HS-5 (cell line): ENCODE measurements at regions not wholly inside any gene's neighbourhood (a gene's known extent, or its start where the extent isn't known, plus 50 kb on each side); places are given as distances from the start of the nearest gene placed in this dataset.
"Not testable (repeated sequence)": the region's sequence is repeated elsewhere in the genome, so short reads cannot be mapped to it uniquely, and the experiment has no call there.

ENCODE experiments used
- DNase-seq: peaks from one replicate; pipeline ENCODE4 v3.0.0-alpha.2; 2012; ENCODE audit warnings: low read depth

DNA sequence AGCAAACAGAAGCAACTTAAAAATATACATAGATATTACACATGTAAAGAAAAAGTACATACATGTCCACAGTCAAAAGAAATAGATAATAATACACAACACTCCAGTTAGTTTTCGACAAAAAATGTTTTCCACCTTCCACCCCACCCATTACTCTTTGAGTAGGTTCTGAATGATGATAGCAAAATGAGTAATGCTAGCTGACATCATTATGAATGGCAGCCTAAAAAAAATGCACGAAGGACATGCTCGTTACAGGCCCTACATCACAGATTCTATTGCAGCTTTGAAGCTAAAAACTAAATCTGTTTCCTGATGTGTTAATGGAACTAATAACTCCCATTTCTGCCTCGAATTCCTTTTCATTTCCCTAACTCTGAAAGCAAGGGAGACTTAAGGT lies 578.7 kb upstream of the NETO1 start:
- no peak for DNase-seq

- DNase-seq = no peak
These were observed 563.8 kb upstream of the NETO1 start for GRCh38 chr18:73431620-73432019.

DNA sequence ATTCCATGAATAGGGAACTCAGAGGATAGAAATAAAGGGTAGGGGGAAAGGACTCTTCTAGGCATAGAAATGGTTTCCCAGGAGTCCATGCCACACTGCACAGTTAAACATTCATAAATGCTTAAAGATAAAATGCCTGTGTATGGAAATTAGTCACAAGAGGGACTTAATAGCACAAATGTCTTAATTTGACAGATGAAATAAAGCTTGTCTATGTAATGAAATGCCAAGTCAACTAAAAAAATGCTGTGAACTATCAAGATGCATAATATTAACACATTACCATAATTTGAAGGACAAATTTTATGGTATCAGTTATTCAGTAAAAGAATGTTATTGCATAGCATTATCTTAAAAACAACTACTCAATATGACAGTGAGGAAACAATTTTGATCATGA lies 553.2 kb upstream of the NETO1 start:
- DNase-seq = no peak

- DNase-seq = no peak
These were observed 551.7 kb upstream of the NETO1 start for GRCh38 chr18:73419531-73419930.

GRCh38 chr18:73414598-73414997 lies 546.8 kb upstream of the NETO1 start:
- no peak for DNase-seq

DNA sequence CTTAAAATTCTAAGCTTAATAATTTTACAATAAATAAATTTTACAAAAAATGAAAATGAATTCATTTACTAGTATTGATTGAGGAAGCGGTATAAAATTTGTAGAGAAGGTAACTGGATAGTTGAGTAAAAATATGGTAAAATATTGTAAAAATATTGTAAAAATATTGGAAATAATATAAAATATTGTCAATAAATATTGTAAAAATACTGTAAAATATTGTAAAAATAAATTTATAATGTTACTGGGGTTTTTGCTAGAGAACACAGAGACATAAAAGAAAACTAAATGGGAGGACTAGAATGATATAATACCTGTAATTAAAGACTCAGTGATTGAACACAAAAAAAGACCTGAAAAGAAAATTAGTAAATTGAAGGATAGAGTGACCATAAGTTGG lies 546.3 kb upstream of the NETO1 start:
- no peak for DNase-seq

DNA sequence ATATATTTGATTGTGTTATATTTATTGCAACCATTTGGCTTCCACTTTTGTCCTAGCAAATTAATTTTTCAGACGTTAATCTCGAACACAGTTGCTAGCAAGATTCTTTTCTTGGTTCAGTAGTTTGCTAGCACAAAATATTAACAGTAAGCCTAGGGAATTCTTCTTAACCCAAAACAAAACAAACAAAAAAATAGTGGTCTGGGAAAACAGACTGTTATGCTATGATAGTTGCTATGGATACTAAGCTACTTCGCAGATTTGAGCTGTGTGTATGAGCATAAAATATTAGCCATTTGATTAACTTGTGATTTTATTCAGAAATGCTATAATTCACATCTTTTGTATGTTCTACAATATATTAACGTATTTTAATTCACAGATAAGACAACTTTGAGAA lies 541.5 kb upstream of the NETO1 start:
- no peak for DNase-seq

- DNase-seq = no peak
These were observed 540.7 kb upstream of the NETO1 start for GRCh38 chr18:73408469-73408868.

- DNase-seq = no peak
These were observed 539.7 kb upstream of the NETO1 start for GRCh38 chr18:73407506-73407905.

DNA sequence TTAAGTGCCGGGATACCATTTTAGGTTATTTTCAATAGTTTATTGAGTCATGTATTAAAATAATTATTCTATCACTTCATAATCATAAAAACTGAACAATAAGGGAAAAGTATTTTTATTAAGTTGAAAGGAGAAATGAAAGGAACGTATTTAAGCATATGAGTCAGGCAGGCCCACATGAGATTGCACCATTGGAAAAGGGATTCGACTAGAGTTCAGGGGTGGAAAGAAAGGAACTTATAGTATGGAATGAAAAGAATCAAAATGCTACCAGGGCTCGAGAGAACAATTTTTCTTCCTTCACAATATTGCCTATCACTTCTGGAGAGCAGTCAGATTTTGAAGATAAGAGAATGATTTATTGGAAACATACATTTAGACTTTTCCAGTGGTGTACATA lies 516.5 kb upstream of the NETO1 start:
- DNase-seq = no peak

DNA sequence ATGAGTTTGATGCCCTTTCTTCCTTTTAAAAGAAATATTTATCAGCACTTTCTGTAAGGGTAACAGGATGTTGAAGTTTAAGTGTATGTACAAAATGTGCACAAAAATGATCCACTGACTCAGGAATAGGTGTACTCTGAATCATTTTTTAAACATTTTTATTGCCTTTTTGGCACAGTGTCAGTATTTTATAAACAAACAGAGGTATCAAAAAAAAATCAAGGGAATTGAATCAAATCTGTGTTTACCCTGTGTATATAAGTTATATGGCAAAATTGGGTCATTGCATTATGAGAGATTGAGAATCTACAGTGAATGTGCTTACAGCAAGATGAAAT lies 513.9 kb upstream of the NETO1 start:
- no peak for DNase-seq

DNA sequence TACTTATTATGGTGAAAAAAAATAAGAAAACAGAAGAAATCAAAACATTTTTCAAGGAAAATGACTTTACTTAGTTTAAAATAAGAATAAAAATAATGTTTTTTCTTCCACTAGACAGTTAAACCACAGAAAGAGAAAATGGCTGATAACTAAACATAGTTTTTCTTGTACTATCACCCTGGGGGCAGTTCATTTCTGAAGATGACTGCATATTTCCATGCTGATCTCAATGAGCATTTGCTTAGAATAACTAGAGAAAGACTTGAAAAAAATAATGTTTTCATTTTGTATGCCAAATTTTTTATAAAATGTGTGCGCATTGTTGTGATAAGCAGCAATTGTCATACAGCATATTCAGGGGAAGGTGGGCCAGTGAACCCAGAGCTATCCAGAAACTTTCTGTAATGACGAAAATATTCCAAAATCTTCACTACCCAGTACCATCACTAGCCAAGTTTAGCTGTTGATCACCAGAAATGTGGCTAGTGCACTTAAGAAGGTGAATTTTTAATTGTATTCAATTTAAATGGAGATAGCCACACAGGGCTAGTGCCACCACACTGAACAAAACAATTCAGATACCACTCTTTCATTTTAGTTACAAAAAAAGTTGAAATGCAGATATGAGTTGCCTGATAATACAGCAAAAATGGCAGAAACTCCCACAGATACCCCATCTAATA lies 513.4 kb upstream of the NETO1 start:
- DNase-seq = no peak

DNA sequence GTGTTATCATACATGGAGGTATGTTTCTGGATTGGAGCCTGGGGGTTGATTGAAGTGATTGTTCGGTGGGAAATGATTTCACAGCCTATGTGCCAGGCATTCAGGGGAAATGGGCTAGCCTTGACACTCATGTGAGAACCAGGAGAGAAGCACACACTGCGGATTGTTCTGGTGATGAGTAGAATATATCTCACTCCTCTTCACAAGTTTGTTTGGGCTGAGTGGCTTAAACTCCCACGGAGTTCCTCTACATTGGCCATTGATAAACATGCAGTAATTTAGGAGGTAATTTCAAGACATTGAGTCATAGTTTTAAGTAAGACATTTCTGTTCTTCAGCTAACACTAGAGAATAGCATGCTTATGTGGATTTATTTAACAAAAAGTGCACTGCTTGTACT lies 498.9 kb upstream of the NETO1 start:
- DNase-seq = no peak

DNA sequence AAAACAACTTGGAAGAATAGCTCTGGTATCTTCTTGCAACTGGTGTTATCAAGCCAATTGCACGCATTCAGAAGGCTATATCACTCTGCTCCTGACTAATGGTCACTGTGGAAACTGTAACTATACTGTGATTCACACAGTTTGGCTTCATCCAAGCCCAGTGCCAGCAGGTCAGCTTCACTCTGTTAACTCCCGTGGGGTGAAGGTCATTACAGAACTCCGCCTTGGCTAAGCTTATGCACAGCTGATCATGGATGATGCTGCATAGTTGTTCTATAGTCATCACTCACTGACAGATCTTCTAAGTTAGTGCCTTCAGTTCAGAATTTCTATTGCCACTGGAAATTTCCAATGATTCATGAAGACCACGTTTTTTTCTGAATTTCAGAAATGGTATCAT lies 497.2 kb upstream of the NETO1 start:
- DNase-seq = peak; percentile 39

DNA sequence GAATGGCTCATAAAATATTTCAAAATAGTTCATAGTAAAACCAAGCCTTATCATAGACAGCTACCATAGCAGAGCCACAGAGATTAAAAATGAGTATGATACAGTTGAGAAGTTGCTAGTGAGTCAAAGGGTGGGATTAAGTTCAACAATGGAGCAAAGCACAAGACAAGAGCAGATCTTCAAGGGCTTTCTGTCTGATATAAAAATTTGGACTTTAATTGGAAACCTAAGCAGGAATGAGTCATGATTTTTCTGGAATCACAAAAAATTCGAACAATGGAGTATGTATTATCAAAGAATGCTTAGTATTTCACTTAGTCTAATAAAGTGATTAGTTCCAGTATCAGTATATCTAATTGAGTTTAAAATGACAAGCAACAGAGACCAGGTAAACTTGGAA lies 487.3 kb upstream of the NETO1 start:
- no peak for DNase-seq

GRCh38 chr18:73352546-73352945 lies 484.8 kb upstream of the NETO1 start:
- no peak for DNase-seq

DNA sequence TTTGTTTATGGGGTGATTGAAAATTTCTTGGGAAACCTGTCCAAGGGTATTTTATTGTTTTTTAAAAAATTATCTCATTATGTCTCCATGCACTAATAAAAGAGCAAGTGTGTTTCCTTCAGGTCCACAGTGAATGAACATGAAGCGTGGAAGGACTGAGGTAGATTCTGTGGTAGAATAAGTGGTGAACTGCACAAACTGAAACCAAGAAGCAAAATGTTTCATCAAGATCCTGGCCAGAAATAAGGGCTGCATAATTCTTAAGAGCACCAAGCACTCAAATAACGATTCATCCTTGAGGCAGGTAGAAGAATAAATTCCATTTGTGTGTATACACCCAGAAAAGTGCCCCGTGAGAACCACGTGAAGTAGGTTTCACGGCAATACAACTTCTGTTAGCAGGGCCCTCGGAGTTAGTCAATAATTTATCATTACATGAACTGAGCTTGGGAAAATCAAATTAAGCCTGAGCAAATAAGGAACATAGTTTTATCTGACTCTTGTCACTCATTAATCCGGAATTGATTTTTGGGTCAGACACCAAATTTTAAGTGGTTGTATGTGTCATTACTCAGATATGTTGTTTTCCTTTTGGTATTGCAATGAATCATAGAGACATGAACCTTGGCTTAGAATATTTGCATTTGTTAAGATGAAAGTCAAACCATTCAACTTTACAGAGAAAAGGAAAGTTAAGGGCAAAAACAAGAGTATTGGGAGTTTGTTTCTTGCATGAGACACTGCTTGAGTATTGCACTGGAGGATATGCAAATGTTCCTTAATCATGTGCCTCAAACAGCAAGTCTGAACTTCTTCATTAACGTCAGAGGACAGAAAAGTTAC lies 472.6 kb upstream of the NETO1 start:
- DNase-seq = peak; percentile 24

DNA sequence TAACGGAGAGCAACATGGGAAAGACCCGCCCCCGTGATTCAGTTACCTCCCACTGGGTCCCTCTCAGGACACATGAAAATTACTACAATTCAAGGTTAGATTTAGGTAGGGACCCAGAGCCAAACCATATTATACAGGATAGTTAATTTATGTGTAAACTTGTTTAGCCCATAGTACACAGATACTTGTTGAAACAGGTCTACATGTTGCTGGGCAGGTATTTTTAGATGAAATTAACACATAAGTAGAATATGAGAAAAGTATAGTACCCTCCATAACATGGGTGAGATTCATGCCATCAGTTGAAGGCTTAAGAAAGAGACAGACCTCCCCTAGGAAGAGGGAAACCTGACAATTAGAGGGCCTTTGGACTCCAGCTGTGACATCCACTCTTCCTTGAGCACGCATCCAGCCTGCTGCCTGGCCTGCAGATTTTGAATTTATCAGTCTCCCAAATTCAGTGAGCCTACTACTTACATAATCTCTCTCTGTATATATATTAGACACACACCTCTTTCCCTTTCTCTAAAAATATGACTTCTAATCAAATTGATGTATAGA lies 463.5 kb upstream of the NETO1 start:
- no peak for DNase-seq

GRCh38 chr18:73330106-73330505 lies 462.3 kb upstream of the NETO1 start:
- not testable (repeated sequence) for DNase-seq

GRCh38 chr18:73324187-73324831 lies 456.5 kb upstream of the NETO1 start:
- DNase-seq = not testable (repeated sequence)

DNA sequence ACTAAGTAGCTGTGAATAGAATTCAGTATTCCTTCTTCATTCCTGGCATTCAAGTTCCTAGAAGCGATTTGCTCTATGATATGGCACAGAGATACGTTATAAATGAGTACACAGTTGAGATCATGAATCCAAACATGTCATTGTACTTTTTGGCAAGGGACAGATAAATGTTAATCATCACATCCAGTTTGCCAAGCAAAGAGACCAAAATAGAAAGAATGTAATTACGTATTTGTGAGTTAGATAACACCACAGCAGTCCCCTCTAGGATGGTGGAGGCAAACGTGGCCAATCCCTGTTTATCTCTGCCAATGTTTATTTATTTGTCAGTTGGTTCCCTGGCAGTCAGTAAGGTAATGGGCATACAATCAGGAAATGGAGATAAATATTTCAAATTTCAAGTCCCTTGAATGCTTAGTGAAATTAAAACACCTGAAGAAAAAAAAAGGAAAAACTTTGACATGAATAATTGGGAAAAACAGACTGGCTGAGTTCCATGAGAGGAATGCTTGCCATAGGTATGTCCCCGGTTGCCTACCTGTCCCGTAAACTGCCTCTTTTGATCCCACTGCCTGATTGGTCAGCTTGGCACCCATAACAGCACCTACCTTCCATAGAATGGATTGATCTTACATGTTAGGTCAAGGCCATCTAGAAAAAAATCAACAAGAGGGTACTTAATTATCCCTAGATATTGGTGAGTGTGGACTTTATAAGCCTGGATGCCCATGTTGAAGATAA lies 451.1 kb upstream of the NETO1 start:
- DNase-seq = no peak

DNA sequence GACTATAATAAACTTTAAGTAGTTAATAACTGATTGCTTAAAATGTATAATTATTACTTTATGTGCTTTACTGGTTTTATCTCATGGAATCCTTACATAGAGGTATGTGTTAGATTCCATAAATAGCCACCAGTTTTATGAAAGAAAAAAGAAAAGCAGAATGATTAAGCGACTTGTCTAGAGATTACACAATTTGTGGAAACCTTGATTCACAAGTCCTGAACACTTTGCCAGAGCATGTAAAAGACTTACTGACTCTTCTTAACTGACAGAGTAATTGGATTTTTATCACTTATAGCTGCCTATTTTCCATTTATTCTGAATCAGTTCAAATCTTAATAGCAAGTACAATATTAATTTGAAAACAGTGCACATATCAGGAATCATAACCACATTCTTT lies 448.7 kb upstream of the NETO1 start:
- DNase-seq = no peak
